ENCODE measurements at regions not wholly inside any gene's neighbourhood (a gene's known extent, or its start where the extent isn't known, plus 50 kb on each side); places are given as distances from the start of the nearest gene placed in this dataset.

DNA sequence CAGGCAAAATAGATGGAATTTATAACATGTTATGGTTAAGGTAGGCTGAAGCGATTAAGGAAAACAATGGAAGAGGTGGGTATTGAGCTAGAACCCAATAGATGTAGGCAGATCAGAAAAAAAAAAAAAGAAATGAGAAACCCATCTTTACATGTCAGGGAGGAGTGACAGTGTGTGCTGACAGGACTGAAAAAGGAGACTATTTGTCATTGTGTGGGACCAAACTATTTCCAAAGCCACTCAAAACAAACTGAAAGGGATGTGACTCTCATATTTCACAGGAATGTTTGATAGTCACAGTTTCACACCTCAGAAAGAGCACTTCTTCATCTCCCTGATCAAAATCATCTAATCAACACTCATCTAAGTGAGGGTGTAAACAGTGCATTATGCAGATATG is 122.3 kb upstream of the KIF2A start:
- H3K9me3 ChIP-seq = no peaks in the 10 kb centered on the region
- H3K4me3 ChIP-seq = no peak overlapping the region
- WGBS, 4 donors = 92 to 99% (median 96%) methylated on average over 1 of the region's 1 CpG
- no peaks in the 10 kb centered on the region for H3K36me3 ChIP-seq
- H3K4me1 ChIP-seq = no peaks in the 10 kb centered on the region
- peaks cover 0 to 6% (median 0%) of the 10 kb centered on the region in 9 donors for H3K27me3 ChIP-seq
- H3K27ac ChIP-seq = no peak overlapping the region
- no peak for TF ChIP-seq POLR2A (IDR thresholded peaks at IDR 0.05)
- TF ChIP-seq, protein P1, sequence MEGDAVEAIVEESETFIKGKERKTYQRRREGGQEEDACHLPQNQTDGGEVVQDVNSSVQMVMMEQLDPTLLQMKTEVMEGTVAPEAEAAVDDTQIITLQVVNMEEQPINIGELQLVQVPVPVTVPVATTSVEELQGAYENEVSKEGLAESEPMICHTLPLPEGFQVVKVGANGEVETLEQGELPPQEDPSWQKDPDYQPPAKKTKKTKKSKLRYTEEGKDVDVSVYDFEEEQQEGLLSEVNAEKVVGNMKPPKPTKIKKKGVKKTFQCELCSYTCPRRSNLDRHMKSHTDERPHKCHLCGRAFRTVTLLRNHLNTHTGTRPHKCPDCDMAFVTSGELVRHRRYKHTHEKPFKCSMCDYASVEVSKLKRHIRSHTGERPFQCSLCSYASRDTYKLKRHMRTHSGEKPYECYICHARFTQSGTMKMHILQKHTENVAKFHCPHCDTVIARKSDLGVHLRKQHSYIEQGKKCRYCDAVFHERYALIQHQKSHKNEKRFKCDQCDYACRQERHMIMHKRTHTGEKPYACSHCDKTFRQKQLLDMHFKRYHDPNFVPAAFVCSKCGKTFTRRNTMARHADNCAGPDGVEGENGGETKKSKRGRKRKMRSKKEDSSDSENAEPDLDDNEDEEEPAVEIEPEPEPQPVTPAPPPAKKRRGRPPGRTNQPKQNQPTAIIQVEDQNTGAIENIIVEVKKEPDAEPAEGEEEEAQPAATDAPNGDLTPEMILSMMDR (IDR thresholded peaks at IDR 0.05) = no peak
- no peak for DNase-seq
- intact Hi-C loops (cut with DNase I) = no loop called here
- no peak for ATAC-seq

DNA sequence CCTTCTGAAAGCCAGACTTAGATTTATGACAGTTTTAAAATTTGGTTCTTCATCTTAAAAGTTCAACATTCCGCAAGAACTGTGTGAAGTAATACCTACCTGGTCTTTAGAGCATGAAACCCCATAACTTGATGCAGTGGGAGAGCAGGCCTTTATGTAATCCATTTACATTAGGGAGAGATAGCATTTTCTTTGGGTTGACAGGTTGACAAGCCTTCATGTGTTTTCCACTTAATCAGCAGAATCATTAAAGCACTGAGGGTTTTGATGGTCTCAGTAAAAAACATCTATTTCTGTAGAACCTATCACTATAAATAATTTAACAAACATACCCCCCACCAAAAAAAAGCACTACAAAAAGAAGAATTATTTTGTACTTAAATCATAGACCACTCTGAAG is 121.6 kb upstream of the KIF2A start:
- no peak for ATAC-seq
- DNase-seq = no peak
- 86 to 96% (median 93%) methylated on average over 1 of the region's 1 CpG for WGBS, 4 donors
- intact Hi-C loops (cut with DNase I) = no loop called here
- Histone ChIP-seq H3K4me1 (no peaks in the 10 kb centered on the region), H3K27ac (no peak overlapping the region), H3K9me3 (no peaks in the 10 kb centered on the region), H3K4me3 (no peak overlapping the region), H3K36me3 (no peaks in the 10 kb centered on the region), H3K27me3 (peaks cover 0 to 6% (median 0%) of the 10 kb centered on the region in 9 donors)
- TF ChIP-seq, protein P1 (IDR thresholded peaks at IDR 0.05) = no peak
- no peak for TF ChIP-seq POLR2A (IDR thresholded peaks at IDR 0.05)

DNA sequence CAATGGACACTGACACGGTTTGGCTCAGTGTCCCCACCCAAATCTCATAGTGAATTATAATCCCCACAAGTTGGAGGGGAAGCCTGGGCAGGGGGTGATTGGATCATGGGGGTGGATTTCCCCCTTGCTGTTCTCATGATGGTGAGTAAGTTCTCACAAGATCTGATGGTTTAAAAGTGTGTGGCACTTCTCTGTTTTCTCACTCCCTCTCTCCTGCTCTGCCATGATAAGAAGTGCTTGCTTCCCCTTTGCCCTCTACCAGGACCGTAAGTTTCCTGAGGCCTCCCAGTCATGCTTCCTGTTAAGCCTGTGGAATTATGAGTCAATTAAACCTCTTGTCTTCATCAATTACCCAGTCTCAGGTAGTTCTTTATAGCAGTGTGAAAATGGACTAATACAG is 115.8 kb upstream of the KIF2A start:
- no peak for TF ChIP-seq POLR2A (IDR thresholded peaks at IDR 0.05)
- TF ChIP-seq, protein P1 (IDR thresholded peaks at IDR 0.05) = no peak
- DNase-seq = no peak

DNA sequence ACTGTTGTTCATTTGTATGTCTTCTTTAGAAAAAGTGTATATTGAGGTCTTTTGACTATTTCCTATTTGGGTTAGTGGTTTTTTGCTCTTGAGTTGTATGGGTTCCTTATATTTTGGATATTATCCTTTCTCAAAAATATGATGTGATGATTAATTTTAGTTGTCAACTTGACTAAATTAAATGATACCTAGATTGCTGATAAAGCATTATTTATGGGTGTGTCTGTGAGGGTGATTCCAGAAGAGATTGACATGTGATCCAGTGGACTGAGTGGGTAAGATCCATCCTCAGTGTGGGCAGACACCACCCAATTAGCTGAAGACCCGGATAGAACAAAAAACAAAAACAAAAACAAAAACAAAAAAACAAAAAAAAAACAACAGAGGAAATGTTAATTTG is 115.1 kb upstream of the KIF2A start:
- H3K9me3 ChIP-seq = peaks cover 0 to 8% (median 0%) of the 10 kb centered on the region in 12 donors
- H3K4me3 ChIP-seq = no peak overlapping the region
- peaks cover 0 to 4% (median 0%) of the 10 kb centered on the region in 9 donors for H3K27me3 ChIP-seq
- H3K4me1 ChIP-seq = no peaks in the 10 kb centered on the region
- no peak overlapping the region for H3K27ac ChIP-seq
- ATAC-seq (no peak), DNase-seq (no peak)
- intact Hi-C loops (cut with DNase I) = no loop called here
- no peaks in the 10 kb centered on the region for H3K36me3 ChIP-seq
- no peak for TF ChIP-seq POLR2A (IDR thresholded peaks at IDR 0.05)
- TF ChIP-seq, protein P1 (IDR thresholded peaks at IDR 0.05) = no peak
- 0 to 20% (median 18%) methylated on average over 1 of the region's 1 CpG for WGBS, 4 donors

More for the DNA sequence above, 115.8 kb upstream of the KIF2A start:
- no peaks in the 10 kb centered on the region for H3K36me3 ChIP-seq
- WGBS, 4 donors = 59 to 71% (median 65%) methylated on average over 2 of the region's 2 CpGs
- H3K4me3 ChIP-seq = no peak overlapping the region
- intact Hi-C loops (cut with DNase I) = no loop called here
- ATAC-seq = no peak
- no peak overlapping the region for H3K27ac ChIP-seq
- no peaks in the 10 kb centered on the region for H3K4me1 ChIP-seq
- H3K27me3 ChIP-seq = peaks cover 0 to 4% (median 0%) of the 10 kb centered on the region in 9 donors
- H3K9me3 ChIP-seq = peaks cover 0 to 8% (median 0%) of the 10 kb centered on the region in 12 donors
